PC-9 (cell line): ENCODE measurements at regions not wholly inside any gene's neighbourhood (a gene's known extent, or its start where the extent isn't known, plus 50 kb on each side); places are given as distances from the start of the nearest gene placed in this dataset.

ENCODE experiments used
- BruUV-seq: library from RNA; stranded (reverse); fragments of 400-500 nt; replicated peaks from 2 replicates; lab custom pipeline; 2021; lab: Mats Ljungman, UMichigan
- CTCF ChIA-PET: fragments of 300-600 bp; sonication (Branson Sonifier 250); formaldehyde crosslinking; loops from one replicate; lab custom pipeline; 2022; ENCODE audit warnings: antibody characterized with exemption; lab: Charles Lee
- POLR2A ChIA-PET: fragments of 300-600 bp; sonication (Branson Sonifier 250); formaldehyde crosslinking; loops from one replicate; lab custom pipeline; 2022; ENCODE audit warnings: antibody characterized with exemption; ENCODE audit not compliant: unreplicated experiment; lab: Charles Lee
- DNase-seq, 2 experiments: peaks; one replicate each; pipeline versions ENCODE4 v3.0.0 to v3.0.0-alpha.2; 2015 to 2022; ENCODE audit warnings: mixed read lengths in 1 of 2
- H2AFZ ChIP-seq: fragments of 200-600 bp; sonication (generic); 2 replicates; pipeline ENCODE4 v1.8.1; 2017; ENCODE audit warnings: antibody characterized with exemption
- H3F3A ChIP-seq: fragments of 200-600 bp; sonication (generic); 2 replicates; pipeline ENCODE4 v1.8.1; 2017; ENCODE audit warnings: antibody characterized with exemption, mild to moderate bottlenecking, low read depth; ENCODE audit not compliant: insufficient read depth
- H3K27ac ChIP-seq: fragments of 200-600 bp; sonication (generic); 2 replicates; pipeline ENCODE4 v1.6.1; 2016; ENCODE audit warnings: mixed run types
- H3K27me3 ChIP-seq: fragments of 200-600 bp; sonication (generic); 2 replicates; pipeline ENCODE4 v1.6.1; 2016; ENCODE audit warnings: low read depth, mixed run types; ENCODE audit not compliant: insufficient read depth
- H3K36me3 ChIP-seq: fragments of 200-600 bp; sonication (generic); 2 replicates; pipeline ENCODE4 v1.6.1; 2016; ENCODE audit warnings: low read depth, mixed run types
- H3K4me1 ChIP-seq: fragments of 200-600 bp; sonication (generic); replicated peaks from 2 replicates; pipeline ENCODE4 v1.6.1; 2016; ENCODE audit warnings: mixed run types; ENCODE audit not compliant: insufficient read depth
- H3K4me2 ChIP-seq: fragments of 200-600 bp; sonication (generic); 2 replicates; pipeline ENCODE4 v1.6.1; 2017; ENCODE audit warnings: mixed run types
- H3K4me3 ChIP-seq: fragments of 200-600 bp; sonication (generic); 2 replicates; pipeline ENCODE4 v1.6.1; 2016; ENCODE audit warnings: mixed run types
- H3K79me2 ChIP-seq: fragments of 200-600 bp; sonication (generic); 2 replicates; pipeline ENCODE4 v1.6.1; 2017; ENCODE audit warnings: low read depth, mixed run types
- H3K9me2 ChIP-seq: fragments of 200-600 bp; sonication (generic); 2 replicates; pipeline ENCODE4 v1.8.1; 2017; ENCODE audit warnings: mild to moderate bottlenecking; ENCODE audit not compliant: insufficient read depth
- H3K9me3 ChIP-seq: fragments of 200-600 bp; sonication (generic); 2 replicates; pipeline ENCODE4 v1.8.1; 2016; ENCODE audit warnings: low read depth; ENCODE audit not compliant: insufficient read depth
- H4K20me1 ChIP-seq: fragments of 200-600 bp; sonication (generic); 2 replicates; pipeline ENCODE4 v1.8.1; 2017; ENCODE audit not compliant: insufficient read depth
- EZH2 ChIP-seq: fragments of 200-600 bp; sonication (generic); IDR thresholded peaks from 2 replicates; pipeline ENCODE4 v1.8.0; 2017; ENCODE audit warnings: antibody characterized with exemption, low read depth
- intact Hi-C: fragments of 100-400 bp; cut with micrococcal nuclease; formaldehyde crosslinking; loops from one replicate; pipeline ENCODE4 v1.10.0; 2022; ENCODE audit not compliant: unreplicated experiment
- TF ChIP-seq, protein P1 (sequence below): fragments of 200-600 bp; sonication (generic); conservative IDR thresholded peaks from 2 replicates; pipeline ENCODE4 v1.6.1; 2017; ENCODE audit warnings: mixed run types, antibody characterized with exemption, mild to moderate bottlenecking, moderate library complexity

DNA sequence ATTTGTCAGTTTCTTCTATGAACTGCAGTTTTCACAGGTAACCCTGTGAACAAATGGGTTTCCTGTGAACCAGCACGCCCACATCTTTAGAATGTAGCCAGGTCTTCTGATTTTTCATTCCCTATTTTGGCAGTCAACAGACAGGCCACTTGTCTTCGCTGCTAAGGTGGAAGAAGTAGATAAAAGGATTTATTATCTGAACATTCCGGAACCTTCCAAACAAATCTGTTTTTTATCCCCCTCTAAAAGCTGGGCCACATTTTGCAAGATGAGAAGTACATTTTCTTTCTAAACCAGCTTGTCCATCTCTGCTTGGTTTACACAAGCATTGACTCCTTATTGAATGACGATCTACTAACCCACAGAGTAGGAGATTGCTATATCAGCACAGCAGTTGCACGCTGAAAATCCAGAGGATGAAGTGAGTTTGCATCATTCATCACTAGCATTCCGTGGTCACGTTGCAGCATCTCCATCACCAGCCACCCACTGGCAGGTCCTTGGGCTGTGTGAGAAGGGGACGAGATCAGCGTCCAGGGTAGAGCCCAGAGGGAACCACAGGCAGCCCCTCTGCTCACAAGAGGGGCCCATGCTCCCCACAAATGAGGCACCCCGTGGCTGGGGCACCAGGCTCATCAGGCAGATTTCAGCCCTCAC, 83.5 kb downstream of the TOMM20 start:
- peaks cover 10% of the 10 kb centered on the region; the same call in 1 of the 2 replicates for H3K4me1 ChIP-seq
- no peaks in the 10 kb centered on the region for H3K36me3 ChIP-seq
- BruUV-seq = no TSS peak
- intact Hi-C loops = no loop called here
- H3K4me3 ChIP-seq = no peak overlapping the region
- TF ChIP-seq, protein P1, sequence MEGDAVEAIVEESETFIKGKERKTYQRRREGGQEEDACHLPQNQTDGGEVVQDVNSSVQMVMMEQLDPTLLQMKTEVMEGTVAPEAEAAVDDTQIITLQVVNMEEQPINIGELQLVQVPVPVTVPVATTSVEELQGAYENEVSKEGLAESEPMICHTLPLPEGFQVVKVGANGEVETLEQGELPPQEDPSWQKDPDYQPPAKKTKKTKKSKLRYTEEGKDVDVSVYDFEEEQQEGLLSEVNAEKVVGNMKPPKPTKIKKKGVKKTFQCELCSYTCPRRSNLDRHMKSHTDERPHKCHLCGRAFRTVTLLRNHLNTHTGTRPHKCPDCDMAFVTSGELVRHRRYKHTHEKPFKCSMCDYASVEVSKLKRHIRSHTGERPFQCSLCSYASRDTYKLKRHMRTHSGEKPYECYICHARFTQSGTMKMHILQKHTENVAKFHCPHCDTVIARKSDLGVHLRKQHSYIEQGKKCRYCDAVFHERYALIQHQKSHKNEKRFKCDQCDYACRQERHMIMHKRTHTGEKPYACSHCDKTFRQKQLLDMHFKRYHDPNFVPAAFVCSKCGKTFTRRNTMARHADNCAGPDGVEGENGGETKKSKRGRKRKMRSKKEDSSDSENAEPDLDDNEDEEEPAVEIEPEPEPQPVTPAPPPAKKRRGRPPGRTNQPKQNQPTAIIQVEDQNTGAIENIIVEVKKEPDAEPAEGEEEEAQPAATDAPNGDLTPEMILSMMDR = no peak
- TF ChIP-seq EZH2 = no peak
- DNase-seq = no peak
- H3K4me2 ChIP-seq = no peak overlapping the region
- ChIA-PET CTCF (no interaction called here), POLR2A (interaction anchor here (0.6 kb wide), 1 partner anchor 446 kb away, joined by 3 read pairs; no protein-coding TSS in a partner anchor)
- H3K27me3 ChIP-seq = no peaks in the 10 kb centered on the region
- no peak overlapping the region for H3K27ac ChIP-seq
- H3K9me2 ChIP-seq = no peaks in the 10 kb centered on the region
- no peak overlapping the region for H2AFZ ChIP-seq
- no peaks in the 10 kb centered on the region for H3K9me3 ChIP-seq
- H3F3A ChIP-seq = peaks cover 12% of the 10 kb centered on the region; the same call in 1 of the 2 replicates
- no peaks in the 10 kb centered on the region for H4K20me1 ChIP-seq
- H3K79me2 ChIP-seq = no peaks in the 10 kb centered on the region

DNA sequence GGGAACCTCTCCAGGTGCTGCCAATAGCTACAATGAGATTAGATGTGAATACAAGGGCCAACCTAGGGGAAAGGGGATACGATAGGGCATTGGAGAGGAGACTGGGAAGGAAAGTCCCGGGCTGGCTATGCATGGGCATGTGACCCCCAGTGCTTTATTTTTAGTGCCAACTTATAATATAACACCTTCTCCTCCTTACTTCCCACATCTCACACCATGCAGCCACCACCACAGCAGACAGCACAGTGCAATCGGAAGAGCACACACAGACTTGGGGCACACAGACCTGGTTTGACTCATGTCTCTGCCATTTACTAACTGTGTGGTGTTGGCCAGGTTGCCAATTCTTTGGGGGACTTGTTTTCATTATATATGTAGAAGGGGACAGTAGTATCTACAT, 85.4 kb downstream of the TOMM20 start:
- Histone ChIP-seq H3K9me3 (peaks cover 8% of the 10 kb centered on the region), H3K36me3 (no peaks in the 10 kb centered on the region), H3K27ac (no peak overlapping the region), H3K4me3 (no peak overlapping the region), H3K79me2 (no peaks in the 10 kb centered on the region), H2AFZ (no peak overlapping the region), H3K4me1 (peaks cover 10% of the 10 kb centered on the region; the same call in 1 of the 2 replicates), H3K4me2 (no peak overlapping the region), H3F3A (peaks cover 9% of the 10 kb centered on the region; the same call in 1 of the 2 replicates), H4K20me1 (no peaks in the 10 kb centered on the region), H3K27me3 (no peaks in the 10 kb centered on the region), H3K9me2 (no peaks in the 10 kb centered on the region)
- no TSS peak for BruUV-seq
- ChIA-PET CTCF (no interaction called here), POLR2A (no interaction called here)
- no peak for DNase-seq
- intact Hi-C loops = no loop called here
- TF ChIP-seq, protein P1 = no peak
- no peak for TF ChIP-seq EZH2

GRCh38 chr1:235038701-235039100, 89.9 kb downstream of the TOMM20 start:
- DNase-seq = no peak
- BruUV-seq = no TSS peak
- 0 out of 2 replicates have a peak, but pooled peaks cover 4% of the 10 kb centered on the region for H3F3A ChIP-seq
- intact Hi-C loops = no loop called here
- H3K36me3 ChIP-seq = no peaks in the 10 kb centered on the region
- H3K79me2 ChIP-seq = no peaks in the 10 kb centered on the region
- no peaks in the 10 kb centered on the region for H3K9me2 ChIP-seq
- H3K4me3 ChIP-seq = no peak overlapping the region
- H3K27ac ChIP-seq = no peak overlapping the region
- no peaks in the 10 kb centered on the region for H4K20me1 ChIP-seq
- no peaks in the 10 kb centered on the region for H3K27me3 ChIP-seq
- no peak overlapping the region for H2AFZ ChIP-seq
- TF ChIP-seq EZH2 = no peak
- TF ChIP-seq, protein P1 = no peak
- POLR2A ChIA-PET = interaction anchor here (0.9 kb wide), 1 partner anchor 380 kb away, joined by 14 read pairs; no protein-coding TSS in a partner anchor
- no peaks in the 10 kb centered on the region for H3K4me1 ChIP-seq
- peaks cover 14% of the 10 kb centered on the region for H3K9me3 ChIP-seq
- CTCF ChIA-PET = interaction anchor here (0.7 kb wide), 1 partner anchor 94 kb away, joined by 4 read pairs; no protein-coding TSS in a partner anchor
- H3K4me2 ChIP-seq = no peak overlapping the region
